ENCODE measurements at regions not wholly inside any gene's neighbourhood (a gene's known extent, or its start where the extent isn't known, plus 50 kb on each side); places are given as distances from the start of the nearest gene placed in this dataset.

DNA sequence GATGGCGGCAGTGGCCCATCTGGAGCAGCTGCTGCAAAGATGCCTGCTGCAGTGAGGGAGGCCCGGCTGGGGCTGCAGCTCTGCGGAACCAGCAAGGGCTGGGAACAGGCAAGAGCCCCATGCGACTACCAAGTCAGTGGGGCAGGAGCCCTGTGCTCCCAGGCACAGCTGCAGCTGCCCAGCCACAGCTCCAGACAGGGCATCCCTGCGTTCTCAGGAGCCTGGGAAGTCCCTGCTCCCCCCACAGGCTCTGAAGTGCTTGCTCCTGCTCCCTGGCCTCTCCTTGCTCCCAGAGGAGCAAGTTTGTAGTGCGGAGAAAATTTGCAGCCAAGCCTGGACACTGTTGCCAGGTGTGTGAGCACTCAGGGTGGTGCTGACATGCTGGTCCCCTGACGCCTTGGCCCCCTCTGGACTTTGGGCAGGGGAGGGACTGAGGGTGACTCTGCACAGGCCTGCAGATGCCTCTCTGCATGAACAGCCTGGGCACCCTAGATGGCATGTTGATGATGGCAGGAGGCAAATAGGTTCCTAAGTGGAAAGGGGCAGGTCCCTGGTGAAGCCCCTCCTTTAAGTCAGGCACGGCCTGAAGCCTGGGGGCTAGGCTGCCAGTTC is 105.6 kb downstream of the LYZL1 start:
- H3K4me1 ChIP-seq (ENCODE audit: control insufficient read depth, insufficient read depth, low read length): no peaks in the 10 kb centered on the region
- H3K36me3 ChIP-seq (ENCODE audit: control insufficient read depth in 2 of 2, insufficient read depth in 1 of 2, low read length in 2 of 2): no peaks in the 10 kb centered on the region
- ChIA-PET CTCF (interaction anchor here (1.7 to 2.9 kb wide), 3 partner anchors 17 to 731 kb away, joined by 7 to 25 read pairs (median 10); no protein-coding TSS in a partner anchor), POLR2A (no interaction called here)
- H3K4me3 ChIP-seq (ENCODE audit: low read depth, low read length): no peak overlapping the region
- no peaks in the 10 kb centered on the region for H3K9me3 ChIP-seq (ENCODE audit: control insufficient read depth, insufficient read depth, low read depth, low read length)
- TF ChIP-seq ZNF350 (tag by site-specific recombination; IDR thresholded peaks at IDR 0.05): no peak
- TF ChIP-seq, protein P1, sequence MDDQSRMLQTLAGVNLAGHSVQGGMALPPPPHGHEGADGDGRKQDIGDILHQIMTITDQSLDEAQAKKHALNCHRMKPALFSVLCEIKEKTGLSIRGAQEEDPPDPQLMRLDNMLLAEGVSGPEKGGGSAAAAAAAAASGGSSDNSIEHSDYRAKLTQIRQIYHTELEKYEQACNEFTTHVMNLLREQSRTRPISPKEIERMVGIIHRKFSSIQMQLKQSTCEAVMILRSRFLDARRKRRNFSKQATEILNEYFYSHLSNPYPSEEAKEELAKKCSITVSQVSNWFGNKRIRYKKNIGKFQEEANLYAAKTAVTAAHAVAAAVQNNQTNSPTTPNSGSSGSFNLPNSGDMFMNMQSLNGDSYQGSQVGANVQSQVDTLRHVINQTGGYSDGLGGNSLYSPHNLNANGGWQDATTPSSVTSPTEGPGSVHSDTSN (CRISPR knock-in tag; IDR thresholded peaks at IDR 0.05): no peak
- TF ChIP-seq ZNF138 (tag by site-specific recombination; IDR thresholded peaks at IDR 0.05; ENCODE audit: borderline replicate concordance): no peak
- TF ChIP-seq ZNF23 (tag by site-specific recombination; IDR thresholded peaks at IDR 0.05; ENCODE audit: borderline replicate concordance): no peak
- TF ChIP-seq ZNF292 (tag by site-specific recombination; IDR thresholded peaks at IDR 0.05; ENCODE audit: borderline replicate concordance, low read depth): no peak
- TF ChIP-seq, protein P2, sequence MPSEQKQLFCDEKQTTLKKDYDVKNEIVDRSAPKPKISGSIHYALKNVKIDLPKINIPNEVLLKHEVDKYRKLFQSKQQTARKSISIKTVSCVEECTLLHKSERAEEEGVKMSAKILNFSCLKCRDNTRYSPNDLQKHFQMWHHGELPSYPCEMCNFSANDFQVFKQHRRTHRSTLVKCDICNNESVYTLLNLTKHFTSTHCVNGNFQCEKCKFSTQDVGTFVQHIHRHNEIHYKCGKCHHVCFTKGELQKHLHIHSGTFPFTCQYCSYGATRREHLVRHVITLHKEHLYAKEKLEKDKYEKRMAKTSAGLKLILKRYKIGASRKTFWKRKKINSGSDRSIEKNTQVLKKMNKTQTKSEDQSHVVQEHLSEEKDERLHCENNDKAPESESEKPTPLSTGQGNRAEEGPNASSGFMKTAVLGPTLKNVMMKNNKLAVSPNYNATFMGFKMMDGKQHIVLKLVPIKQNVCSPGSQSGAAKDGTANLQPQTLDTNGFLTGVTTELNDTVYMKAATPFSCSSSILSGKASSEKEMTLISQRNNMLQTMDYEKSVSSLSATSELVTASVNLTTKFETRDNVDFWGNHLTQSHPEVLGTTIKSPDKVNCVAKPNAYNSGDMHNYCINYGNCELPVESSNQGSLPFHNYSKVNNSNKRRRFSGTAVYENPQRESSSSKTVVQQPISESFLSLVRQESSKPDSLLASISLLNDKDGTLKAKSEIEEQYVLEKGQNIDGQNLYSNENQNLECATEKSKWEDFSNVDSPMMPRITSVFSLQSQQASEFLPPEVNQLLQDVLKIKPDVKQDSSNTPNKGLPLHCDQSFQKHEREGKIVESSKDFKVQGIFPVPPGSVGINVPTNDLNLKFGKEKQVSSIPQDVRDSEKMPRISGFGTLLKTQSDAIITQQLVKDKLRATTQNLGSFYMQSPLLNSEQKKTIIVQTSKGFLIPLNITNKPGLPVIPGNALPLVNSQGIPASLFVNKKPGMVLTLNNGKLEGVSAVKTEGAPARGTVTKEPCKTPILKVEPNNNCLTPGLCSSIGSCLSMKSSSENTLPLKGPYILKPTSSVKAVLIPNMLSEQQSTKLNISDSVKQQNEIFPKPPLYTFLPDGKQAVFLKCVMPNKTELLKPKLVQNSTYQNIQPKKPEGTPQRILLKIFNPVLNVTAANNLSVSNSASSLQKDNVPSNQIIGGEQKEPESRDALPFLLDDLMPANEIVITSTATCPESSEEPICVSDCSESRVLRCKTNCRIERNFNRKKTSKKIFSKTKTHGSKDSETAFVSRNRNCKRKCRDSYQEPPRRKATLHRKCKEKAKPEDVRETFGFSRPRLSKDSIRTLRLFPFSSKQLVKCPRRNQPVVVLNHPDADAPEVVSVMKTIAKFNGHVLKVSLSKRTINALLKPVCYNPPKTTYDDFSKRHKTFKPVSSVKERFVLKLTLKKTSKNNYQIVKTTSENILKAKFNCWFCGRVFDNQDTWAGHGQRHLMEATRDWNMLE (tag by site-specific recombination; conservative IDR thresholded peaks at IDR 0.05; ENCODE audit: low read depth): no peak
- no peak for TF ChIP-seq SALL2 (tag by site-specific recombination; IDR thresholded peaks at IDR 0.05; ENCODE audit: borderline replicate concordance)
- no peak overlapping the region for H3K27ac ChIP-seq (ENCODE audit: extremely low read depth, low read depth, low read length)

DNA sequence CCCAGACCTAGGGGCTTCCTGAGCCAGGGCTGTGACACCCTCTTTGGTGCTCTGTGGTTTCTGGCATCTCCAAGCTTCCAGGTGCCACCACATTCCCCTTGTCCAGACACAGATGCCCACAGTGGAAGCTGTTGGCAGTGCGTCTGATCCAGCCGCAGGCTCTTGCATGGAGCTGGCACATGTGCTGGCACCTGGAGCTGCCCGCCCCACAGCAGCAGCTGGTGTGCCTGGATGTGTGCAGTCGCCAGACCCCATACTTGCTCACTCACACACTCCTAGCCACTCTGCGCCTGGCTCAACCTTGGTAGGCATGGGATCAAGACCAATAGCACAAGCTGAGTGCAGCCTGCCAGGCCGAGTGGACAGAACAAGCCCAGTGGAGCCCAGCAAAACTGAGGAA is 106.5 kb downstream of the LYZL1 start:
- Histone ChIP-seq H3K36me3 (ENCODE audit: control insufficient read depth in 2 of 2, insufficient read depth in 1 of 2, low read length in 2 of 2) (no peaks in the 10 kb centered on the region), H3K4me3 (ENCODE audit: low read depth, low read length) (no peak overlapping the region), H3K27ac (ENCODE audit: extremely low read depth, low read depth, low read length) (no peak overlapping the region), H3K4me1 (ENCODE audit: control insufficient read depth, insufficient read depth, low read length) (no peaks in the 10 kb centered on the region), H3K9me3 (ENCODE audit: control insufficient read depth, insufficient read depth, low read depth, low read length) (no peaks in the 10 kb centered on the region)
- TF ChIP-seq, protein P3, sequence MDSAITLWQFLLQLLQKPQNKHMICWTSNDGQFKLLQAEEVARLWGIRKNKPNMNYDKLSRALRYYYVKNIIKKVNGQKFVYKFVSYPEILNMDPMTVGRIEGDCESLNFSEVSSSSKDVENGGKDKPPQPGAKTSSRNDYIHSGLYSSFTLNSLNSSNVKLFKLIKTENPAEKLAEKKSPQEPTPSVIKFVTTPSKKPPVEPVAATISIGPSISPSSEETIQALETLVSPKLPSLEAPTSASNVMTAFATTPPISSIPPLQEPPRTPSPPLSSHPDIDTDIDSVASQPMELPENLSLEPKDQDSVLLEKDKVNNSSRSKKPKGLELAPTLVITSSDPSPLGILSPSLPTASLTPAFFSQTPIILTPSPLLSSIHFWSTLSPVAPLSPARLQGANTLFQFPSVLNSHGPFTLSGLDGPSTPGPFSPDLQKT (IDR thresholded peaks at IDR 0.05; ENCODE audit: borderline replicate concordance, low read depth, low read length): no peak
- TF ChIP-seq ZNF23 (tag by site-specific recombination; IDR thresholded peaks at IDR 0.05; ENCODE audit: borderline replicate concordance): no peak
- no peak for TF ChIP-seq ZNF366 (tag by site-specific recombination; conservative IDR thresholded peaks at IDR 0.05)
- no peak for TF ChIP-seq ZNF221 (tag by site-specific recombination; IDR thresholded peaks at IDR 0.05; ENCODE audit: borderline replicate concordance)
- no peak for TF ChIP-seq ZBTB8A (tag by site-specific recombination; IDR thresholded peaks at IDR 0.05)
- TF ChIP-seq TRIM28 (IDR thresholded peaks at IDR 0.05; ENCODE audit: borderline replicate concordance, low read length): no peak
- TF ChIP-seq ZNF174 (tag by site-specific recombination; IDR thresholded peaks at IDR 0.05): no peak
- no peak for TF ChIP-seq SP7 (tag by site-specific recombination; IDR thresholded peaks at IDR 0.05)
- TF ChIP-seq, protein P4, sequence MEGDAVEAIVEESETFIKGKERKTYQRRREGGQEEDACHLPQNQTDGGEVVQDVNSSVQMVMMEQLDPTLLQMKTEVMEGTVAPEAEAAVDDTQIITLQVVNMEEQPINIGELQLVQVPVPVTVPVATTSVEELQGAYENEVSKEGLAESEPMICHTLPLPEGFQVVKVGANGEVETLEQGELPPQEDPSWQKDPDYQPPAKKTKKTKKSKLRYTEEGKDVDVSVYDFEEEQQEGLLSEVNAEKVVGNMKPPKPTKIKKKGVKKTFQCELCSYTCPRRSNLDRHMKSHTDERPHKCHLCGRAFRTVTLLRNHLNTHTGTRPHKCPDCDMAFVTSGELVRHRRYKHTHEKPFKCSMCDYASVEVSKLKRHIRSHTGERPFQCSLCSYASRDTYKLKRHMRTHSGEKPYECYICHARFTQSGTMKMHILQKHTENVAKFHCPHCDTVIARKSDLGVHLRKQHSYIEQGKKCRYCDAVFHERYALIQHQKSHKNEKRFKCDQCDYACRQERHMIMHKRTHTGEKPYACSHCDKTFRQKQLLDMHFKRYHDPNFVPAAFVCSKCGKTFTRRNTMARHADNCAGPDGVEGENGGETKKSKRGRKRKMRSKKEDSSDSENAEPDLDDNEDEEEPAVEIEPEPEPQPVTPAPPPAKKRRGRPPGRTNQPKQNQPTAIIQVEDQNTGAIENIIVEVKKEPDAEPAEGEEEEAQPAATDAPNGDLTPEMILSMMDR (tag by site-specific recombination; IDR thresholded peaks at IDR 0.05): no peak
- no peak for TF ChIP-seq ZNF138 (tag by site-specific recombination; IDR thresholded peaks at IDR 0.05; ENCODE audit: borderline replicate concordance)
- no peak for TF ChIP-seq FEZF1 (tag by site-specific recombination; IDR thresholded peaks at IDR 0.05)
- TF ChIP-seq ZNF302 (tag by site-specific recombination; IDR thresholded peaks at IDR 0.05; ENCODE audit: low read depth): no peak
- no peak for TF ChIP-seq ZNF391 (tag by site-specific recombination; IDR thresholded peaks at IDR 0.05; ENCODE audit: borderline replicate concordance, low read depth)
- no peak for TF ChIP-seq KLF9 (tag by site-specific recombination; IDR thresholded peaks at IDR 0.05; ENCODE audit: low read depth)
- TF ChIP-seq, protein P5, sequence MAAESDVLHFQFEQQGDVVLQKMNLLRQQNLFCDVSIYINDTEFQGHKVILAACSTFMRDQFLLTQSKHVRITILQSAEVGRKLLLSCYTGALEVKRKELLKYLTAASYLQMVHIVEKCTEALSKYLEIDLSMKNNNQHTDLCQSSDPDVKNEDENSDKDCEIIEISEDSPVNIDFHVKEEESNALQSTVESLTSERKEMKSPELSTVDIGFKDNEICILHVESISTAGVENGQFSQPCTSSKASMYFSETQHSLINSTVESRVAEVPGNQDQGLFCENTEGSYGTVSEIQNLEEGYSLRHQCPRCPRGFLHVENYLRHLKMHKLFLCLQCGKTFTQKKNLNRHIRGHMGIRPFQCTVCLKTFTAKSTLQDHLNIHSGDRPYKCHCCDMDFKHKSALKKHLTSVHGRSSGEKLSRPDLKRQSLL (tag by site-specific recombination; IDR thresholded peaks at IDR 0.05): no peak
- no peak for TF ChIP-seq ZNF266 (tag by site-specific recombination; IDR thresholded peaks at IDR 0.05; ENCODE audit: low read depth)
- no peak for TF ChIP-seq ZEB2 (tag by site-specific recombination; IDR thresholded peaks at IDR 0.05)
- TF ChIP-seq GLI4 (tag by site-specific recombination; IDR thresholded peaks at IDR 0.05): no peak
- CTCF ChIA-PET: no interaction called here
- POLR2A ChIA-PET: no interaction called here
